OCI-LY1 (cell line): ENCODE measurements at regions not wholly inside any gene's neighbourhood (a gene's known extent, or its start where the extent isn't known, plus 50 kb on each side); places are given as distances from the start of the nearest gene placed in this dataset.

Source experiments
- CTCF ChIP-seq: fragments of 200-600 bp; sonication (generic), shearing (Covaris generic); IDR thresholded peaks from 2 replicates; pipeline ENCODE4 v1.5.1; 2017; ENCODE audit warnings: mild to moderate bottlenecking, antibody characterized with exemption, low read length, moderate library complexity, mixed read lengths
- EZH2 ChIP-seq: fragments of 200-600 bp; sonication (generic), shearing (Covaris generic); IDR thresholded peaks from 2 replicates; pipeline ENCODE4 v1.8.0; 2017; ENCODE audit warnings: borderline replicate concordance, mixed run types, mild to moderate bottlenecking, antibody characterized with exemption, low read length, moderate library complexity, mixed read lengths

DNA sequence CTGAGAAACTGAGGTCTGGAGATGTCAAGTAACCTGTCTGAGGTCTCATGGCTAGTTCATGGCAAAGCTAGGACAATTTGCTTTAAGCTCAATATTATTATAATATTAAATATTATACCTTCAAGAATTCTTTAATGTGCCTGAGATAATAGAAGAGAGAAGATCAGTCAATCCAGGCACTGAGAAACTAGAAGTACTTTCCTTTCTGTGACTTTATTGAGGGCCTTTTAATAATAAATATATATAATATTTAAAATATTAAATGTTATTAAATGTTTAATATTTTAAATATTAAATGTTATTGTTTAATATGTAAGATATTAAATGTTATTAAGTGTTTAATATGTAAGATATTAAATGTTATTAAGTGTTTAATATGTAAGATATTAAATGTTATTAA, 144.3 kb upstream of the DNAJC19 start:
- TF ChIP-seq CTCF, result no peak
- no peak for TF ChIP-seq EZH2
